ENCODE measurements at regions not wholly inside any gene's neighbourhood (a gene's known extent, or its start where the extent isn't known, plus 50 kb on each side); places are given as distances from the start of the nearest gene placed in this dataset.
"Not testable (repeated sequence)": the region's sequence is repeated elsewhere in the genome, so short reads cannot be mapped to it uniquely, and the experiment has no call there.

- no peak for DNase-seq
These were observed 416.0 kb upstream of the CNTNAP5 start for GRCh38 chr2:123609077-123609476.

- no peak for DNase-seq
These were observed 410.5 kb upstream of the CNTNAP5 start for GRCh38 chr2:123614596-123614995.

- DNase-seq = not testable (repeated sequence)
These were observed 406.4 kb upstream of the CNTNAP5 start for GRCh38 chr2:123618642-123619041.

- no peak for DNase-seq
These were observed 400.3 kb upstream of the CNTNAP5 start for GRCh38 chr2:123624816-123625215.

GRCh38 chr2:123636232-123636631, 388.9 kb upstream of the CNTNAP5 start:
- no peak for DNase-seq

GRCh38 chr2:123640685-123641335, 384.3 kb upstream of the CNTNAP5 start:
- DNase-seq = no peak

GRCh38 chr2:123644053-123644452, 381.0 kb upstream of the CNTNAP5 start:
- no peak for DNase-seq

GRCh38 chr2:123648016-123648415, 377.1 kb upstream of the CNTNAP5 start:
- DNase-seq = no peak

- no peak for DNase-seq
These were observed 376.1 kb upstream of the CNTNAP5 start for GRCh38 chr2:123648956-123649355.

- no peak for DNase-seq
These were observed 373.9 kb upstream of the CNTNAP5 start for GRCh38 chr2:123651151-123651550.

- DNase-seq = no peak
These were observed 372.8 kb upstream of the CNTNAP5 start for GRCh38 chr2:123652320-123652719.

GRCh38 chr2:123656590-123656989, 368.5 kb upstream of the CNTNAP5 start:
- no peak for DNase-seq

- no peak for DNase-seq
These were observed 366.0 kb upstream of the CNTNAP5 start for GRCh38 chr2:123659120-123659519.

GRCh38 chr2:123670286-123670685, 354.8 kb upstream of the CNTNAP5 start:
- no peak for DNase-seq

GRCh38 chr2:123683797-123684196, 341.3 kb upstream of the CNTNAP5 start:
- not testable (repeated sequence) for DNase-seq

GRCh38 chr2:123687064-123687463, 338.0 kb upstream of the CNTNAP5 start:
- DNase-seq = no peak

GRCh38 chr2:123688231-123688940, 336.7 kb upstream of the CNTNAP5 start:
- no peak for DNase-seq

- DNase-seq = no peak
These were observed 333.0 kb upstream of the CNTNAP5 start for GRCh38 chr2:123692121-123692520.

- no peak for DNase-seq
These were observed 331.3 kb upstream of the CNTNAP5 start for GRCh38 chr2:123693836-123694235.

GRCh38 chr2:123695426-123695825, 329.7 kb upstream of the CNTNAP5 start:
- no peak for DNase-seq

- DNase-seq = no peak
These were observed 329.1 kb upstream of the CNTNAP5 start for GRCh38 chr2:123696021-123696420.

- DNase-seq = no peak
These were observed 328.2 kb upstream of the CNTNAP5 start for GRCh38 chr2:123696799-123697410.

GRCh38 chr2:123715467-123715982, 309.6 kb upstream of the CNTNAP5 start:
- no peak for DNase-seq
